Spleen (tissue), 11 donors: ENCODE measurements at regions not wholly inside any gene's neighbourhood (a gene's known extent, or its start where the extent isn't known, plus 50 kb on each side); places are given as distances from the start of the nearest gene placed in this dataset.
"Not testable (repeated sequence)": the region's sequence is repeated elsewhere in the genome, so short reads cannot be mapped to it uniquely, and the experiment has no call there.

Experiments used
- DNase-seq: peaks from one replicate; pipeline ENCODE4 v3.0.0-alpha.2; 2020
- H3K27ac ChIP-seq, 8 donors: fragments of 200-600 bp; sonication (generic) in 7 of 8; 1 replicate in 4 of 8; 2 replicates in 4 of 8; pipeline versions ENCODE4 v1.5.0 to v1.8.0; 2016 to 2021; ENCODE audit warnings: inconsistent platforms in 4 of 8, mild to moderate bottlenecking in 4 of 8, moderate library complexity in 1 of 8
- H3K27me3 ChIP-seq, 7 donors: fragments of 200-600 bp; sonication (generic) in 6 of 7; replicated peaks in 1 of 7; 1 replicate in 4 of 7; 2 replicates in 3 of 7; pipeline versions ENCODE4 v1.5.0 to v1.8.0; 2016 to 2021; ENCODE audit warnings: inconsistent platforms in 3 of 7, mild to moderate bottlenecking in 1 of 7
- H3K36me3 ChIP-seq, 6 donors: fragments of 200-600 bp; sonication (generic) in 5 of 6; 1 replicate in 4 of 6; 2 replicates in 2 of 6; pipeline versions ENCODE4 v1.5.0 to v1.8.0; 2016 to 2021; ENCODE audit warnings: inconsistent platforms in 2 of 6
- H3K4me1 ChIP-seq, 6 donors: fragments of 200-600 bp; sonication (generic) in 5 of 6; 1 replicate in 3 of 6; 2 replicates in 3 of 6; pipeline versions ENCODE4 v1.5.0 to v1.8.0; 2016 to 2021; ENCODE audit warnings: inconsistent platforms in 3 of 6
- H3K4me3 ChIP-seq, 8 donors: fragments of 200-600 bp; sonication (generic) in 7 of 8; 1 replicate in 4 of 8; 2 replicates in 4 of 8; pipeline versions ENCODE4 v1.5.0 to v1.8.0; 2016 to 2021; ENCODE audit warnings: inconsistent platforms in 4 of 8, mild to moderate bottlenecking in 4 of 8, moderate library complexity in 2 of 8
- H3K9me3 ChIP-seq, 8 donors: fragments of 200-600 bp; sonication (generic) in 7 of 8; 1 replicate in 4 of 8; 2 replicates in 4 of 8; pipeline versions ENCODE4 v1.5.0 to v1.8.0; 2016 to 2021; ENCODE audit warnings: inconsistent platforms in 4 of 8
- POLR2A ChIP-seq, 3 donors: fragments of 450-650 bp; IDR thresholded peaks; one replicate each; pipeline ENCODE4 v1.5.1; 2017; ENCODE audit warnings: antibody characterized with exemption in 3 of 3, mild to moderate bottlenecking in 1 of 3
- POLR2AphosphoS5 ChIP-seq, 3 donors: sonication (generic); formaldehyde crosslinking; IDR thresholded peaks; one replicate each; pipeline ENCODE4 v1.5.1; 2017; ENCODE audit warnings: antibody characterized with exemption in 3 of 3
- WGBS, 5 donors: extraction: QIAGEN DNeasy Blood & Tissue Kit in 3 of 5; methylation state at CpG; one replicate each; pipeline versions ENCODE4 v1.1.5 to v1.1.7; 2013 to 2018; 5-methylcytosine and 5-hydroxymethylcytosine counted together
- intact Hi-C: fragments of 100-400 bp; cut with DNase I; formaldehyde crosslinking; loops from one replicate; pipeline ENCODE4 v1.15.0; 2023; ENCODE audit warnings: low total_unique reads
- TF ChIP-seq, protein P1 (sequence below), 11 experiments: fragments of 200-600 bp in 7 of 11; fragments of 450-650 bp in 4 of 11; sonication (generic) in 4 of 11; IDR thresholded peaks in 8 of 11; conservative IDR thresholded peaks in 3 of 11; 1 replicate in 7 of 11; 2 replicates in 4 of 11; pipeline versions ENCODE4 v1.4.0 to v1.8.0; 2016 to 2021; ENCODE audit warnings: antibody characterized with exemption in 11 of 11, inconsistent platforms in 4 of 11, mild to moderate bottlenecking in 1 of 11
- donor health status: healthy with polysubstance abuse.
- donor health status: DM: no; HTN: no; CAD: no; lungs with moderate emphysema.
- donor health status: DM: no; HTN: no; CAD: no.
- donor health status: Bipolar disorder and iron deficiency.
- donor health status: healthy.
- donor health status: DM: no; HTN: no; CAD: no.
- donor health status: DM: yes; HTN: yes; CAD: no.

DNA sequence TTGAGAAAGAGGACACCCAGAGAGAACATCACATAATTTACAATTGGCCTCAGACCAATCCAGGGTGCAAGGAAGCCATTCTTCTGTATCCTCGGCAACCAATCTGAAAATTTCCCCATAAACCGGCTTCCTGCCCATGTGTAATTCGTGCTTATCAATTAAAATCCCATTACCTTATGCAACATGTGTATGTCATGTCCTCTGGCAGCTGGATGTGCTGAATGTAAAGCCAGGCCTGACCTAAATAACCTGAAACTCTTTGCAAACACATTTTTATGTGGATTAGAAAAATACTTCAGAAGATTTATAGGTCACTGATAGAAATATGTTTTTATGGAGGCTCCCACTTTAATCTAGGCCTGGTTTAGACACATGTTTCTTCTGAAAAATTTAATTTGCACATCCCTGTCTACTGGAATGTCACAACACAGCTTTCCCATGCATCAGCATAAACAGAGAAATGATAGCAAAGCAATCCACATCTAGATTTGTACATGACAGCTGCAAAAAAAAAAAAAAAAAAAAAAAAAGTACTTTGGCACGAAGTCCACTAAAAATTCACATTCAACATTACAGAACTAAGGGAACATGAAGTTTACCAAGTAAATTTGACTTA is 69.4 kb upstream of the SAMSN1 start:
- peaks cover 0 to 6% (median 0%) of the 10 kb centered on the region in 6 donors for H3K4me1 ChIP-seq
- H3K9me3 ChIP-seq = peaks cover 0 to 13% (median 6%) of the 10 kb centered on the region in 8 donors
- no peak overlapping the region for H3K4me3 ChIP-seq
- intact Hi-C loops = no loop called here
- H3K27ac ChIP-seq = no peak overlapping the region
- no peaks in the 10 kb centered on the region for H3K27me3 ChIP-seq
- no peak for TF ChIP-seq POLR2AphosphoS5 (IDR thresholded peaks at IDR 0.05)
- TF ChIP-seq POLR2A (IDR thresholded peaks at IDR 0.05) = no peak
- TF ChIP-seq, protein P1, sequence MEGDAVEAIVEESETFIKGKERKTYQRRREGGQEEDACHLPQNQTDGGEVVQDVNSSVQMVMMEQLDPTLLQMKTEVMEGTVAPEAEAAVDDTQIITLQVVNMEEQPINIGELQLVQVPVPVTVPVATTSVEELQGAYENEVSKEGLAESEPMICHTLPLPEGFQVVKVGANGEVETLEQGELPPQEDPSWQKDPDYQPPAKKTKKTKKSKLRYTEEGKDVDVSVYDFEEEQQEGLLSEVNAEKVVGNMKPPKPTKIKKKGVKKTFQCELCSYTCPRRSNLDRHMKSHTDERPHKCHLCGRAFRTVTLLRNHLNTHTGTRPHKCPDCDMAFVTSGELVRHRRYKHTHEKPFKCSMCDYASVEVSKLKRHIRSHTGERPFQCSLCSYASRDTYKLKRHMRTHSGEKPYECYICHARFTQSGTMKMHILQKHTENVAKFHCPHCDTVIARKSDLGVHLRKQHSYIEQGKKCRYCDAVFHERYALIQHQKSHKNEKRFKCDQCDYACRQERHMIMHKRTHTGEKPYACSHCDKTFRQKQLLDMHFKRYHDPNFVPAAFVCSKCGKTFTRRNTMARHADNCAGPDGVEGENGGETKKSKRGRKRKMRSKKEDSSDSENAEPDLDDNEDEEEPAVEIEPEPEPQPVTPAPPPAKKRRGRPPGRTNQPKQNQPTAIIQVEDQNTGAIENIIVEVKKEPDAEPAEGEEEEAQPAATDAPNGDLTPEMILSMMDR (IDR thresholded peaks at IDR 0.05 in 8 of 11, conservative IDR thresholded peaks at IDR 0.05 in 3 of 11) = no peak
- H3K36me3 ChIP-seq = no peaks in the 10 kb centered on the region
- 77 to 90% (median 82%) methylated on average over 4 of the region's 4 CpGs for WGBS, 5 donors
- no peak for DNase-seq

DNA sequence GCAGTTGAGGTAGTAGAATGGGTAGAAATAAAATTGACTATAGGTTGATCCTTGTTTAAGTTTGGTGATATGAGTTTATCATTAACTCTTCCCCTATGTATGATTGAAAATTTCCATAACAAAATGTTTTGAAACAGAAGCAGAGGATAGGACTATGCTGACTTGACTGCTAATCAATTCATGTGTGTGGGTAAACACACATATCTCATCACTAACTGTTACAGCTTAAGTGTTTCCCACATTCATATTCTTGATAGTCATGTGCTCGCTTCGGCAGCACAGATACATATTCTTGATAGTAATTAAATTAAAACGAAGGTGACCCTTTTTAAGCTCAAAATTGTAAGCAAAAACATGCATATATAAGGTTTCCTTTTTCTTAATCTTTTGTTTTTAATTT is 68.2 kb upstream of the SAMSN1 start:
- intact Hi-C loops = no loop called here
- no peak for DNase-seq
- no peaks in the 10 kb centered on the region for H3K27me3 ChIP-seq
- no peak overlapping the region for H3K4me3 ChIP-seq
- TF ChIP-seq POLR2AphosphoS5 (IDR thresholded peaks at IDR 0.05) = no peak
- TF ChIP-seq, protein P1 (IDR thresholded peaks at IDR 0.05 in 8 of 11, conservative IDR thresholded peaks at IDR 0.05 in 3 of 11) = no peak
- no peak for TF ChIP-seq POLR2A (IDR thresholded peaks at IDR 0.05)
- H3K27ac ChIP-seq = no peak overlapping the region
- H3K4me1 ChIP-seq = peaks cover 0 to 6% (median 0%) of the 10 kb centered on the region in 6 donors
- H3K36me3 ChIP-seq = no peaks in the 10 kb centered on the region
- WGBS, 5 donors = 72 to 89% (median 84%) methylated on average over 3 of the region's 3 CpGs
- H3K9me3 ChIP-seq = peaks cover 0 to 10% (median 0%) of the 10 kb centered on the region in 8 donors

DNA sequence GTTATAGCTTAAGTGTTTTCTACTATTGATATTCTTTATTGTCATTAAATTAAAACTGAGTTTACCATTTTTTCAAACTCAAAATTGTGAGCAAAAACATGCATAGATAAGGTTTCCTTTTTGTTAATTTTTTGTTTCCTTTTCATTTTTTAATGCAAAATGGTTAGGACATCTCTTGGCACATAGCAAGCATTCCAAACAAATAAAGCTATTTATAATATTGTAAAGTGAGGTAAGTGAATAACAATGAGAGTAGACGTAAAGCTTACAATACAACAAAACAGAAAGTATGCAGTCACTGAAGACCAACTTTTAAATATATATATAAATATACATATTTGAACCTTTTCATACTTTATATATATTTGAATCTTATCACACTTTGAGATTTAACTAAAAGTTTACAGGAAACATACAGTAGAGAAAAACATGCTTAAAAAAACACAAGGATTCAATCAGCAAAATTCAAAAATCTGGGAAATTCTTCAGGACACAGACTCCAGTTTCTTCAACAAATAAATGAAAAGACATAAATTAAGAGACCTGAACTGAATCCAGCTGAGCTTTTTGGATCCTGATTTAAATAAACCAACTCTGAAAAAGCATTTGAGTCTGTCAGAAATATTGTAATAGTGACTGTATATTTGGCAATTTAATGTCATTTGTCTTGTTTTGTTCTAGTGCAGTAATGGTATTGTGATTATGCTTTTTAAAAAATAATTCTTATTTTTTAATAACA is 67.5 kb upstream of the SAMSN1 start:
- Histone ChIP-seq H3K27ac (no peak overlapping the region), H3K36me3 (no peaks in the 10 kb centered on the region), H3K9me3 (peaks cover 0 to 10% (median 0%) of the 10 kb centered on the region in 8 donors), H3K4me3 (no peak overlapping the region), H3K27me3 (no peaks in the 10 kb centered on the region), H3K4me1 (peaks cover 0 to 6% (median 0%) of the 10 kb centered on the region in 6 donors)
- TF ChIP-seq POLR2A (IDR thresholded peaks at IDR 0.05) (no peak), POLR2AphosphoS5 (IDR thresholded peaks at IDR 0.05) (no peak)
- TF ChIP-seq, protein P1 (IDR thresholded peaks at IDR 0.05 in 8 of 11, conservative IDR thresholded peaks at IDR 0.05 in 3 of 11) = no peak
- DNase-seq = no peak
- WGBS, 5 donors = 79 to 89% (median 85%) methylated on average over 1 of the region's 1 CpG
- intact Hi-C loops = no loop called here

DNA sequence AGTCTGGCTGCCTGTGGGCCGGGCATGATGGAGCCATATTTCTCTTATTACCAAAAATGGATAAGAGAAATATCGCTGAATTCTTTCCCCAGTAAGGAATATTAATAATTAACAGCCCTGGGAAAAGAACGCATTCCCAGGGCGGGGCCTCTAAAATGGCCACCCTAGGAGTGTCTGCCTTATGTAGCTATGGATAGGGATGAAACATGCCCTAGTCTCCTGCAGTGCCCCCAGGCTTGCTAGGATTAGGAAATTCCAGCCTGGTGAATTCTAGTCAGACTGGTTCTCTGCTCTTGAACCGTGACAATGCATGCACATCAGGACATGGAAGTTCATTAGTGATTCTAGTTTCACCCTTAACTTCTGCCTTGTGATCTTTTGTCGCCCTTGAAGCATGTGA is 64.0 kb upstream of the SAMSN1 start:
- intact Hi-C loops, H3K4me3 ChIP-seq, H3K27ac ChIP-seq, DNase-seq, H3K4me1 ChIP-seq, H3K36me3 ChIP-seq, H3K27me3 ChIP-seq, H3K9me3 ChIP-seq: not testable (repeated sequence)
- WGBS, 5 donors = 82 to 94% (median 88%) methylated on average over 6 of the region's 6 CpGs
